Right lobe of liver (tissue), 4 donors: ENCODE measurements at regions not wholly inside any gene's neighbourhood (a gene's known extent, or its start where the extent isn't known, plus 50 kb on each side); places are given as distances from the start of the nearest gene placed in this dataset.

ENCODE experiments used
- CTCF ChIP-seq, 4 donors: fragments of 200-600 bp in 3 of 4; fragments of 450-650 bp in 1 of 4; IDR thresholded peaks; one replicate each; pipeline versions ENCODE4 v1.5.1 to v1.8.0; 2016 to 2022; ENCODE audit warnings: antibody characterized with exemption in 4 of 4, mild to moderate bottlenecking in 2 of 4
- POLR2A ChIP-seq: fragments of 450-650 bp; IDR thresholded peaks from one replicate; pipeline ENCODE4 v1.6.1; 2017; ENCODE audit warnings: antibody characterized with exemption, mild to moderate bottlenecking
- donor health status: DM: no; HTN: no; CAD: no.
- donor health status: DM: no; HTN: no; CAD: no.
- donor health status: DM: no; HTN: yes; CAD: no.

GRCh38 chr2:207265869-207266268 lies 100.1 kb upstream of the KLF7 start:
- TF ChIP-seq CTCF (IDR thresholded peaks at IDR 0.05), result no peak
- TF ChIP-seq POLR2A, result no peak
